ENCODE measurements at regions not wholly inside any gene's neighbourhood (a gene's known extent, or its start where the extent isn't known, plus 50 kb on each side); places are given as distances from the start of the nearest gene placed in this dataset.

GRCh38 chr2:8049851-8050571, 631.8 kb upstream of the ID2 start:
- TF ChIP-seq CTCF (conservative IDR thresholded peaks at IDR 0.05; ENCODE audit: low read depth, low read length): no peak

GRCh38 chr2:8053216-8053615, 628.6 kb upstream of the ID2 start:
- H3K4me3 ChIP-seq (ENCODE audit: low read length): no peak overlapping the region
- DNase-seq (ENCODE audit: low read depth): no peak
- no peak for TF ChIP-seq CTCF (conservative IDR thresholded peaks at IDR 0.05; ENCODE audit: low read depth, low read length)

More at GRCh38 chr2:8049851-8050571, 631.8 kb upstream of the ID2 start:
- no peak overlapping the region for H3K4me3 ChIP-seq (ENCODE audit: low read length)
- DNase-seq (ENCODE audit: low read depth): no peak

GRCh38 chr2:8054070-8054469, 627.8 kb upstream of the ID2 start:
- no peak for DNase-seq (ENCODE audit: low read depth)
- H3K4me3 ChIP-seq (ENCODE audit: low read length): no peak overlapping the region
- no peak for TF ChIP-seq CTCF (conservative IDR thresholded peaks at IDR 0.05; ENCODE audit: low read depth, low read length)

GRCh38 chr2:8058652-8059051, 623.2 kb upstream of the ID2 start:
- no peak for DNase-seq (ENCODE audit: low read depth)
- no peak overlapping the region for H3K4me3 ChIP-seq (ENCODE audit: low read length)
- TF ChIP-seq CTCF (conservative IDR thresholded peaks at IDR 0.05; ENCODE audit: low read depth, low read length): no peak

GRCh38 chr2:8059255-8059654, 622.6 kb upstream of the ID2 start:
- no peak for TF ChIP-seq CTCF (conservative IDR thresholded peaks at IDR 0.05; ENCODE audit: low read depth, low read length)
- no peak overlapping the region for H3K4me3 ChIP-seq (ENCODE audit: low read length)
- DNase-seq (ENCODE audit: low read depth): no peak

- TF ChIP-seq CTCF (conservative IDR thresholded peaks at IDR 0.05; ENCODE audit: low read depth, low read length): no peak
- no peak overlapping the region for H3K4me3 ChIP-seq (ENCODE audit: low read length)
- no peak for DNase-seq (ENCODE audit: low read depth)
Observed at GRCh38 chr2:8059794-8060193, 622.1 kb upstream of the ID2 start.

GRCh38 chr2:8061219-8061618, 620.6 kb upstream of the ID2 start:
- no peak for TF ChIP-seq CTCF (conservative IDR thresholded peaks at IDR 0.05; ENCODE audit: low read depth, low read length)
- DNase-seq (ENCODE audit: low read depth): no peak
- no peak overlapping the region for H3K4me3 ChIP-seq (ENCODE audit: low read length)

All from retinal pigment epithelial cell (primary cell).